Ramos (cell line): ENCODE measurements at regions not wholly inside any gene's neighbourhood (a gene's known extent, or its start where the extent isn't known, plus 50 kb on each side); places are given as distances from the start of the nearest gene placed in this dataset.

Experiments
- in situ Hi-C: fragments of 300-500 bp; cut with MboI; formaldehyde crosslinking; loops from one replicate; pipeline ENCODE4 v1.14.3; 2022; ENCODE audit warnings: low sequenced_read_pairs; ENCODE audit not compliant: unreplicated experiment

- in situ Hi-C loops, result no loop called here
Measured at GRCh38 chr2:191593622-191594385, 84.1 kb upstream of the NABP1 start.

- in situ Hi-C loops, result no loop called here
Measured at GRCh38 chr2:191597186-191597751, 80.7 kb upstream of the NABP1 start.

- in situ Hi-C loops, result no loop called here
Measured at GRCh38 chr2:191598296-191598695, 79.6 kb upstream of the NABP1 start.

- in situ Hi-C loops, result no loop called here
Measured at GRCh38 chr2:191601060-191601459, 76.9 kb upstream of the NABP1 start.

GRCh38 chr2:191604154-191604553 lies 73.8 kb upstream of the NABP1 start:
- in situ Hi-C loops, result no loop called here

- in situ Hi-C loops, result no loop called here
Measured at GRCh38 chr2:191607096-191607495, 70.8 kb upstream of the NABP1 start.

- in situ Hi-C loops, result no loop called here
Measured at GRCh38 chr2:191610756-191611155, 67.2 kb upstream of the NABP1 start.

GRCh38 chr2:191611614-191612013 lies 66.3 kb upstream of the NABP1 start:
- in situ Hi-C loops, result no loop called here

GRCh38 chr2:191612496-191612895 lies 65.4 kb upstream of the NABP1 start:
- in situ Hi-C loops, result no loop called here

- in situ Hi-C loops, result no loop called here
Measured at GRCh38 chr2:191614759-191615158, 63.2 kb upstream of the NABP1 start.

GRCh38 chr2:191615596-191615995 lies 62.3 kb upstream of the NABP1 start:
- in situ Hi-C loops, result no loop called here

- in situ Hi-C loops, result no loop called here
Measured at GRCh38 chr2:191617575-191617974, 60.4 kb upstream of the NABP1 start.

- in situ Hi-C loops, result no loop called here
Measured at GRCh38 chr2:191618046-191618780, 59.7 kb upstream of the NABP1 start.

- in situ Hi-C loops, result no loop called here
Measured at GRCh38 chr2:191618786-191619185, 59.1 kb upstream of the NABP1 start.

- in situ Hi-C loops, result no loop called here
Measured at GRCh38 chr2:191620144-191620543, 57.8 kb upstream of the NABP1 start.

GRCh38 chr2:191622374-191623320 lies 55.3 kb upstream of the NABP1 start:
- in situ Hi-C loops, result no loop called here

GRCh38 chr2:191625016-191625415 lies 52.9 kb upstream of the NABP1 start:
- in situ Hi-C loops, result no loop called here

- in situ Hi-C loops, result no loop called here
Measured at GRCh38 chr2:191625446-191625845, 52.5 kb upstream of the NABP1 start.

- in situ Hi-C loops, result no loop called here
Measured at GRCh38 chr2:191626497-191627151, 51.3 kb upstream of the NABP1 start.

- in situ Hi-C loops, result no loop called here
Measured at GRCh38 chr2:191627518-191627917, 50.4 kb upstream of the NABP1 start.
